ENCODE measurements at regions not wholly inside any gene's neighbourhood (a gene's known extent, or its start where the extent isn't known, plus 50 kb on each side); places are given as distances from the start of the nearest gene placed in this dataset.
A peak's percentile ranks its signal among the peaks of the same experiment; 100 is the strongest.

DNA sequence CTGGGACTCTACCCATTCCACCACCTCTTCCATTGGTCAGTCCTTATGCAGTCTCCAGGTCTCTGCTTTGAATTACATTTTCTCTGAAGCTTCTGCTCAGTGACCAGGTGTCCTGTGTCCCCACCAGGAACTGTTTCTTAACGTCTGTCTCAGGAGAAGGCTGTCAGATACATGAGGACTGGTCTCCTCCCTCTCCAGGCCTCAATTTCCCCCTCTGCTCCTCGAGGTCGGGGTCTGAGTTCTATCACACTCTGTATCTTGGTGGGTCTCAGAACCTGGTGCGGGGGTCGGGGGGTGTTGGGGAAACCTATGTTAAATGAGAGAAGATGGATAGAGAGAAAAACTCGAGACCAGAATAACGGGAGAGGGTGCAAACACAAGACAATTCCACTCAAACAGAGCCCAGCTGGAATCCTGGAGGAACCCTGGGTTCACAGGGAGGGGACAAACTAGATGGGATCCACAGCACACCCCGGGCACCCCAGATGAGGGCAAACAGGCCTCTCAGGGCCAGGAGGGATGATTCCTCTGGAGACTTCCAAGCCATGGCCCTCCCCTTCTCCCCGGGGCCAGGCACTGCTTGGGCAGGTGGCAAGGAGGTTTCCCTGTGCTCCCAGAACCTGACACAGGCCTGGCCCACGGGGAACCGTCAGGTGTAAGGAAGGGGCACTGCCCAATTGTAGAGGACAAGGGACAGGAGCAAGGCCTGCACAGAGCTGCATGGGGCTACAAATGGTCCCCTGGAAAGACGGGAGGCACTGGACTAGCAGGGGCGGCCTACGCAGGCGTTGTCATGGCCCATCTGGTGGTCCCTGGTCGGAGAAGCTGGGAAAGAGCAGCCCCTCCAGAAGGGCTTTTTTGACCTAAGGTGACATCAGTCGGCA, 313.2 kb upstream of the DIO3 start:
- Mint-ChIP-seq H3K4me3 (no peak overlapping the region), H3K9me3 (peaks cover 0 to 2% (median 0%) of the 10 kb centered on the region in 9 donors), H3K36me3 (no peaks in the 10 kb centered on the region), H3K27ac (no peak overlapping the region), H3K27me3 (peaks cover 8 to 56% (median 40%) of the 10 kb centered on the region in 5 donors), H3K4me1 (peaks cover 0 to 8% (median 2%) of the 10 kb centered on the region in 4 donors)
- DNase-seq (peak in 2 of 10 donors; percentile 7 to 44), ATAC-seq (no peak)
- POLR2A ChIA-PET, result no interaction called here

DNA sequence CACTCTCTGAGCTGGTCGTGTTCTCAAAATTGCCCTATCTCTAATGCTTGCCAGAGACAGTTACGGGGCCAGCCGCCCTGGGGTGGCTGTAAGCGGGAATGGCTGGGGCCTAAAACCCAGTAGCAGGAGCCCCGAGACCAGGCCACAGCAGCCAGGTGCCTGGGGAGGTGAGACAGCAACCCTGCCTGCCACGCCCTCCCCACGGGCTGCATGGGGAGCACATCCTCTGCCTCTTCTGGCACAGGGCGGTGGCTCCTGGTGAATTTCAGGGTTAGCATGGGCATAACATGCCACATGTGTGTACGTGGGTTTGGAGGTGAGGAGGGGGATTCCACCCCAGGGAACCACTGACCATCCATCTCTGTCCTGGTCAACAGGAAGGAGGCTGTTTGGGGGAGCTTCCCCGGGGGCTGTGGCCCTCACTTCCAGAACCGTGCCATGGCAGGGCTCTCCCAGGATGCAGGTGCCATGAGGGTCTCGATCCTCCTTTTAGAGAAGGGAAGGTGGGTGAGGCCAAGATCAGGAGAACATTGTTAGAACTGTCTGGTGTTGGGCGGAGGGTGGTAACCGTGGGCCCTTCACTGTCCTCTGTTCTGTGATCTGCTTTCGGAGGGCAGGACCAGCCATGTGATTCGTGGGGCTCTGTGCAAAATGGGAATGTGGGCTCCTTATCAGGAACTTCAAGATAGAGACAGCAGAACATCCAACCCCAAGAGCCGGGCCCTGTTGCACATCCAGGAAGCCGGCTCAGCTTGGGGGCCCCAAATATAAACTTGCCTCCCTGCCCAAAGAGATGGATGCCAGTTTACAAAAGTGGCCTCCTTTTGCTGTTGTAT, 312.2 kb upstream of the DIO3 start:
- Mint-ChIP-seq H3K4me1 (peaks cover 0 to 7% (median 2%) of the 10 kb centered on the region in 4 donors), H3K9me3 (peaks cover 0 to 2% (median 0%) of the 10 kb centered on the region in 9 donors), H3K4me3 (no peak overlapping the region), H3K27me3 (peaks cover 7 to 57% (median 33%) of the 10 kb centered on the region in 5 donors), H3K27ac (no peak overlapping the region), H3K36me3 (no peaks in the 10 kb centered on the region)
- ATAC-seq, result no peak
- peak in 2 of 10 donors; percentile 10 to 49 for DNase-seq
- POLR2A ChIA-PET, result no interaction called here

DNA sequence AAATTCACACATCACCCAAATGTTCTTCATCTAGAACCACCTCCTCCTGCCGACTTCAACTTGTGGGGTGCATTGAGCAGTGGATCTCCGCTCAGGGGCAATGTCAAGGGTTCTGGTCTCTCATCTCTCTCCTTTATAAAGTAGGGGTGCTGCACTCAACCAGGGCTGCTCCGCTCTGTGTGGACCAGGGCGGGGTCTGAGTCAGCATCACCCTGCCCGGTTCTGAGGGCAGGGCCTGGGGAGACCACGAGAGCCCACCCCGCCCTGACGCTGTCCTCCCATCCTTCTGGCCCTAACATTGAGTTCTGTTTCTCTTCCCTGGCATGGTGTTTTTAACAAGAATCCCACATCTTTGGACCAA, 311.6 kb upstream of the DIO3 start:
- H3K36me3 Mint-ChIP-seq, result no peaks in the 10 kb centered on the region
- ATAC-seq (no peak), DNase-seq (peak in 1 of 10 donors; percentile 7)
- POLR2A ChIA-PET, result no interaction called here
- H3K27me3 Mint-ChIP-seq, result peaks cover 7 to 58% (median 33%) of the 10 kb centered on the region in 5 donors
- H3K9me3 Mint-ChIP-seq, result peaks cover 0 to 2% (median 0%) of the 10 kb centered on the region in 9 donors
- H3K4me1 Mint-ChIP-seq, result peaks cover 0 to 7% (median 2%) of the 10 kb centered on the region in 4 donors
- no peak overlapping the region for H3K4me3 Mint-ChIP-seq
- no peak overlapping the region for H3K27ac Mint-ChIP-seq

DNA sequence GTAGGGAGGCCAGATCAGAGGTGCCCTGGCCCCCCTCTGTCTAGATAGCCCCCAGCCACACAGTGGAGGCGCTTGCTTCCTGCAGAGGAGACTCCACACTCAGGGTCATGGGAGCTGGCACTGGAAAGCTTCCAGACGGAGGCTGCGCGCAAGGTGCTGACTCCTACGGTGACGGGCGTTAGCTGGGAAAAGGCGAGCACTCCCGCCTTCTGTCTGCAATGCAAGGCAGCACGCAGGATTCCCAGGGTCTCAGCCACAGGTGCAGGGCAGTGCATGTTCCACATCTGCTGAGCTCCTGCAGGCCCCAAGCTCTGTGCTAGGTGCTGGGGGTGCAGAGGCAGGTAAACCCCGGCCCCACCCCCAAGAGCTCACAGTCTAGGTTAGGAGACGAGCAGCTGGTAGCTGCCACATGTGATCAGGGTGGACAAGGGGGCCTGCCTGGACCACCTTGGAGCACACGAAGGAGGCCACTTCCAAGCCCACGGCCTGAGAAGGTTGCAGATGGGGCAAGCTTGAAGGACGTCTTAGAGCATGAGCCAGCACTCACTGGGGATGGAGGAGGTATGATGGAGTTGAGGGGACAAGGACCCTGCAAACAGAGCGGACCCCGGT, 310.9 kb upstream of the DIO3 start:
- POLR2A ChIA-PET, result no interaction called here
- H3K27me3 Mint-ChIP-seq, result peaks cover 7 to 58% (median 33%) of the 10 kb centered on the region in 5 donors
- peaks cover 0 to 7% (median 2%) of the 10 kb centered on the region in 4 donors for H3K4me1 Mint-ChIP-seq
- no peaks in the 10 kb centered on the region for H3K36me3 Mint-ChIP-seq
- no peak overlapping the region for H3K27ac Mint-ChIP-seq
- peaks cover 0 to 2% (median 0%) of the 10 kb centered on the region in 9 donors for H3K9me3 Mint-ChIP-seq
- DNase-seq, result peak in 2 of 10 donors; percentile 14 to 59
- H3K4me3 Mint-ChIP-seq, result no peak overlapping the region
- ATAC-seq, result no peak

- DNase-seq (peak in 2 of 10 donors; percentile 10 to 21), ATAC-seq (no peak)
- peaks cover 0 to 7% (median 2%) of the 10 kb centered on the region in 4 donors for H3K4me1 Mint-ChIP-seq
- H3K27ac Mint-ChIP-seq, result peak overlapping the region in 1 of 10 donors; percentile 9
- peaks cover 7 to 65% (median 33%) of the 10 kb centered on the region in 5 donors for H3K27me3 Mint-ChIP-seq
- H3K4me3 Mint-ChIP-seq, result no peak overlapping the region
- no peaks in the 10 kb centered on the region for H3K36me3 Mint-ChIP-seq
- POLR2A ChIA-PET, result no interaction called here
- H3K9me3 Mint-ChIP-seq, result peaks cover 0 to 2% (median 0%) of the 10 kb centered on the region in 9 donors
Observed at GRCh38 chr14:101250948-101251811, 310.1 kb upstream of the DIO3 start.

- POLR2A ChIA-PET, result no interaction called here
- Mint-ChIP-seq H3K4me1 (peaks cover 0 to 7% (median 2%) of the 10 kb centered on the region in 4 donors), H3K4me3 (no peak overlapping the region), H3K27me3 (peaks cover 7 to 72% (median 37%) of the 10 kb centered on the region in 5 donors), H3K36me3 (no peaks in the 10 kb centered on the region), H3K9me3 (peaks cover 0 to 2% (median 0%) of the 10 kb centered on the region in 9 donors), H3K27ac (no peak overlapping the region)
- DNase-seq, result peak in 2 of 10 donors; percentile 10 to 44
- ATAC-seq, result no peak
Observed at GRCh38 chr14:101251812-101252442, 309.4 kb upstream of the DIO3 start.

DNA sequence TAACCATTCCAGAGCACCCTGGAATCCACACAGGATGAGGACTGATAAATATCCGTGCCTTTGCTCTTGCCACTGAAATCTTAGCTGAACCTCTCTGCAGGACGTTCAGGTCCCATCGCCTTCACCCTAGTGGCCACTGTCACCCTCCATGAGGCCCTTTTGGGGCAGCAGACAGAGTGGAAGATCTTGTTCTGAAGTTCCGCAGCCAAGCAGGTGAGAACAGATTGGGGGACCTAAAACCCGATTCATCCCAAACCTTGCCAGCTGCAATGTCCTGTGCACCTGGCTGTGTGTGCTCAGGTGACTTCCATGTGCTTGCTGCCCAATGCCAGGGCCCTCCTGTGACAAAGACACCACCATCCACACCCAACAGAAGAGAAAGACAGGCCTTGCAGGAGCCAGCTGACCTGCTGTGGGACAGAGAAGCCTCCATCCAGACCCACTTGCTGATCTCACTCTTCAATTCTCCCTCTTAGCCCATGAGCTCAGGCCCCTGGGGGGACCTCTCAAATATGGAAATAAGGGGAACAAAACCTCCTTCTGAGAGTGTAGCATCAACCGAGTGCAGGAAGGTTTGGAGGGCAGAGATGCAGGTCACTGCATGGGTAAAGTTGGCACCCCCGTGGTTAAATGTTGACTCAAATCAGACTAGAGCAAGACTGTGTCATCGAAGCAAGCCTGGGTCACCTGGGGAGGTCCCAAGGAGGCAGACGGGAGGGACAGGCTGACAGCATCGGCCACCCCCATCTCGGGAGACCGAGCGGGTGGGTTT, 308.7 kb upstream of the DIO3 start:
- POLR2A ChIA-PET, result no interaction called here
- Mint-ChIP-seq H3K27ac (peak overlapping the region in 1 of 10 donors; percentile 49), H3K9me3 (peaks cover 0 to 2% (median 0%) of the 10 kb centered on the region in 9 donors), H3K4me1 (peaks cover 0 to 7% (median 2%) of the 10 kb centered on the region in 4 donors), H3K36me3 (no peaks in the 10 kb centered on the region), H3K27me3 (peaks cover 7 to 78% (median 37%) of the 10 kb centered on the region in 5 donors), H3K4me3 (no peak overlapping the region)
- ATAC-seq (no peak), DNase-seq (peak in 1 of 10 donors; percentile 54)

DNA sequence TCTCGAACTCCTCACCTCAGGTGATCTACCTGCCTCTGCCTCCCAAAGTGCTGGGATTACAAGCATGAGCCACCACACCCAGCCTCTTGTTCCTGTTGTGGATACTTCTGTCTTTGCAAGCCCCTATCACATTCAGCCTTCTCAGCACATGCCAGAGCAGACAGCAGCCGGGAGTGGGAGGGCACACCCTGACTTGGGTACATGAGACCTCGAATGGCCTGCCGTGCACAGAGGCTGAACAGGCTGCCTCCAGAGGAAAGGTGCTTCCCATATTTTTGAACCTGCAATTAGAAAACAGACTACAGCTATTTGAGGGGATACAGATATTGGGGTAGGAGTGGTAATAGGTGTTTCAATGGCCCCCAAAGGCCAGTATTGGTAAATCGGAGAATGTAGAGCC, 307.3 kb upstream of the DIO3 start:
- no peak overlapping the region for H3K27ac Mint-ChIP-seq
- peaks cover 7 to 78% (median 38%) of the 10 kb centered on the region in 5 donors for H3K27me3 Mint-ChIP-seq
- H3K36me3 Mint-ChIP-seq, result no peaks in the 10 kb centered on the region
- peak in 1 of 10 donors; percentile 10 for DNase-seq
- no peak for ATAC-seq
- H3K4me3 Mint-ChIP-seq, result no peak overlapping the region
- peaks cover 0 to 7% (median 2%) of the 10 kb centered on the region in 4 donors for H3K4me1 Mint-ChIP-seq
- peaks cover 0 to 2% (median 0%) of the 10 kb centered on the region in 9 donors for H3K9me3 Mint-ChIP-seq
- POLR2A ChIA-PET, result no interaction called here

DNA sequence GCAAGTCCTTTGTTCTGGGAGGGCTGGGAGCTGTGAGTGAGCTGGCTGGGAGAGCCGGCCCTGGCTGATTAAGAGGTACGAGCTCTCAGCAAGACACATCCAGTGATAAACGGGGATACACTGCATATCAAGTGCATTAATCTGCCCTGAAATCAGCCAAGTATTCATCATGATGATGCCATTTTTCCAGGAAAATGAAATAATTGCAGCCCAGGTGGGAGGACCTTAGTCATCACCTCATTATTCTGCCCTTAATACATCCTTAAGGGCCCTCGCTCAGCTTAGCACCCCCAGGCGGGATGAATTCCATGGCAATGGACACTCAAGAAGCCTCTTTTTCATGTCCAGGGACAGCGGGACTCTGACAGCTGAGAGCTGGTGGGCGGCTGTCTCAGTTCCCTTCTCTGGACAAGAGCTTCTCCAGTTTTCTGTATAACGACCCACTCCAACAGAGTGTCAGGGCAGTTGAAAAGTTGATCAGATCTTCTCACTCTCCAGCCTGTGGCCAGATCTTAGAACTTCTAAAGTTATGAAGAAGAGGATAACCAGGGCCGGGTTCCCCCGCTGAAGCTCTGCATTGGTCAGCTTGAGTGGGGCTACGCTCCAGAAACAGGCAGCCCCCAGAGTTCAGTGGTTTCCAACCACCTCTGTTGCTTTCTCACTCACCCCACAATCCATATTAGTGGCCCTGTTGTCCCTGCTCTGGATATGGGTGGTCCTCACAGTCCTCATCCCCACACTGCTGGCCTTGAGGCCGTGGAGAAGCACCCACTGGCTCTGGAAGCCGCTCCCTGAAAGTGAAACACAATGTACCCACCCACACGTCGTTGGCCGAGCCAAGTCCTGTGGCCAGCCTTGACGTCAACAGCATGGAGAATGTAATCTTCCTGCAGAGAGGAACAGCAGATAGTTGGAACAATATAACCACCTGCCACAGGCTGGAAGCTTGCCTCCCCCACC, 306.2 kb upstream of the DIO3 start:
- ATAC-seq (no peak), DNase-seq (no peak)
- Mint-ChIP-seq H3K9me3 (no peaks in the 10 kb centered on the region), H3K36me3 (no peaks in the 10 kb centered on the region), H3K27ac (peak overlapping the region in 1 of 10 donors; percentile 18), H3K27me3 (peaks cover 2 to 69% (median 30%) of the 10 kb centered on the region in 5 donors), H3K4me3 (no peak overlapping the region), H3K4me1 (peaks cover 0 to 7% (median 2%) of the 10 kb centered on the region in 4 donors)
- POLR2A ChIA-PET, result no interaction called here

DNA sequence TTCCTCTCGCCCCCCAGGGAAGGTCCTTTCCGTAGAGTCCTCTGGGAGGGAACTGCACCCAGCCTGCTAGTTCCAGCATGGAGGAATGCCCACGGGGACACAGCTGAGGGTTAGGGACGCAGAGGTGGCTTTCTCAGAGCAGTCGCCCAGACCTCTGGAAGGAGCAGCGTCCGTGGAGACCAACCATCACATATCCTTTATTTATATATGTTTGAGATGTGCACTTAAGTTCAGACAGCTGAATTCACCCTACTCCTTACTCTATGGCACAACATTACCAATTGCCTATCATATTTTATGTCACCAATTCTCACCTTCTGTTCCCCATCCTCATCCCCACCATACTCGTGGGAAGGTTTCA, 305.6 kb upstream of the DIO3 start:
- POLR2A ChIA-PET, result no interaction called here
- Mint-ChIP-seq H3K27ac (no peak overlapping the region), H3K4me3 (no peak overlapping the region), H3K27me3 (peaks cover 4 to 70% (median 28%) of the 10 kb centered on the region in 5 donors), H3K9me3 (peaks cover 0 to 5% (median 0%) of the 10 kb centered on the region in 9 donors), H3K4me1 (peaks cover 0 to 7% (median 2%) of the 10 kb centered on the region in 4 donors), H3K36me3 (no peaks in the 10 kb centered on the region)
- DNase-seq (no peak), ATAC-seq (no peak)

All from naive thymus-derived CD8-positive, alpha-beta T cell (primary cell).